Fibroblast of lung (primary cell): ENCODE measurements at regions not wholly inside any gene's neighbourhood (a gene's known extent, or its start where the extent isn't known, plus 50 kb on each side); places are given as distances from the start of the nearest gene placed in this dataset.
A peak's percentile ranks its signal among the peaks of the same experiment; 100 is the strongest.

ENCODE experiments used
- DNase-seq, 2 donors: peaks; one replicate each; pipeline versions ENCODE4 v3.0.0 to v3.0.0-alpha.2; 2010; ENCODE audit warnings: low read depth in 2 of 2
- H2AFZ ChIP-seq: 2 replicates; pipeline ENCODE4 v1.5.1; 2012; ENCODE audit warnings: low read length, control low read depth, inconsistent platforms
- H3K27ac ChIP-seq: 2 replicates; pipeline ENCODE4 v1.5.1; 2011; ENCODE audit warnings: low read length, control low read depth; ENCODE audit not compliant: insufficient read depth
- H3K27me3 ChIP-seq: 2 replicates; pipeline ENCODE4 v1.5.1; 2011; ENCODE audit warnings: mild to moderate bottlenecking, low read length; ENCODE audit not compliant: control insufficient read depth, insufficient read depth
- H3K36me3 ChIP-seq: 2 replicates; pipeline ENCODE4 v1.5.1; 2011; ENCODE audit warnings: low read length; ENCODE audit not compliant: control insufficient read depth, insufficient read depth
- H3K4me1 ChIP-seq: 2 replicates; pipeline ENCODE4 v1.5.1; 2011; ENCODE audit warnings: low read length; ENCODE audit not compliant: control insufficient read depth, insufficient read depth; ENCODE audit errors: extremely low read depth
- H3K4me2 ChIP-seq: 2 replicates; pipeline ENCODE4 v1.5.1; 2011; ENCODE audit warnings: low read length, control low read depth; ENCODE audit not compliant: insufficient read depth; ENCODE audit errors: extremely low read depth
- H3K4me3 ChIP-seq, 4 experiments: fragments of 200-600 bp in 1 of 4; sonication (generic) in 1 of 4; replicated peaks in 1 of 4; 2 replicates each; pipeline ENCODE4 v1.5.1; 2011 to 2016; ENCODE audit warnings: low read length in 4 of 4, low read depth in 3 of 4, mild to moderate bottlenecking in 3 of 4, control low read depth in 2 of 4, inconsistent platforms in 1 of 4, mixed read lengths in 1 of 4; ENCODE audit not compliant: insufficient read depth in 1 of 4; ENCODE audit errors: control extremely low read depth in 1 of 4
- H3K79me2 ChIP-seq: 2 replicates; pipeline ENCODE4 v1.5.1; 2012; ENCODE audit warnings: mild to moderate bottlenecking, low read length, inconsistent platforms; ENCODE audit not compliant: control insufficient read depth, insufficient read depth
- H3K9ac ChIP-seq: 2 replicates; pipeline ENCODE4 v1.5.1; 2011; ENCODE audit warnings: mild to moderate bottlenecking, low read length, control low read depth; ENCODE audit not compliant: insufficient read depth
- H3K9me3 ChIP-seq: 2 replicates; pipeline ENCODE4 v1.5.1; 2012; ENCODE audit warnings: low read depth, low read length; ENCODE audit not compliant: control insufficient read depth, insufficient read depth
- H4K20me1 ChIP-seq: 2 replicates; pipeline ENCODE4 v1.5.1; 2011; ENCODE audit warnings: low read length; ENCODE audit not compliant: control insufficient read depth, insufficient read depth; ENCODE audit errors: extremely low read depth
- EZH2 ChIP-seq: IDR thresholded peaks from 2 replicates; pipeline ENCODE4 v1.5.1; 2012; ENCODE audit warnings: low read length, control low read depth, mild to moderate bottlenecking; ENCODE audit errors: missing control alignments
- TF ChIP-seq, protein P1 (sequence below), 2 donors: IDR thresholded peaks in 1 of 2; conservative IDR thresholded peaks in 1 of 2; 1 replicate in 1 of 2; 2 replicates in 1 of 2; pipeline ENCODE4 v1.5.1; 2011 to 2012; ENCODE audit warnings: low read length in 2 of 2, control low read depth in 1 of 2, inconsistent platforms in 1 of 2, low read depth in 1 of 2, mild to moderate bottlenecking in 1 of 2

DNA sequence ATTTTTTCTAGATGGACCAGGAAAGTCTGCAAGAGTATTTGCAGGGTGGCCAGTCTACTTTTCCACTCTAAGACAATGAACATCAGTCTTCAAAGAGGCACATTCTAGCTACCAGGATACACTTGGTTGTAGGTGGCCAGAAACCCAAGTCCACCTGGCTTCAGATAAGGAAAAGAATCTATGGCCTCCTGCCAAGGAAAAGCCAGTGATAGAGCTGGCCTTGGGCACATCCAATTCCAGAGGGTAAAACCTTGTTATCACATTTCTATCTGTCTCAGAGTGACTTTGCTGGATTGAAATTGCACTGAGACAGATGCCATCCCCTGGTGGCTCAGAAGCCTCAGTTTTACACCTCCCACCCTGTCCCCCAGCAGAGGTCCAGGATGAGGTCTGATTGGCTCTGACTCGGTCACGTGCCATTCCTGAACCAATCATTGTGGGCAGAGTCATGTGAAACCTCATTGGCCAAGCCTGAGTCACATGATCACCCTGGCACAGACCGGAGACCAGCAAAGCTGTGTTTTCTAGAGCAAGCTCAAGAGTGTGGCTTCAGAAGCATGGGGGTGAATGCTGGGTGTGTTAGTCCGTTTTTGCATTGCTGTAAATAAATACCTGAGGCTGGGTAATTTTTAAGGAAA is 497.4 kb upstream of the SULF2 start:
- H3K27ac ChIP-seq: no peak overlapping the region
- H3K9ac ChIP-seq: no peak overlapping the region
- no peaks in the 10 kb centered on the region for H4K20me1 ChIP-seq
- DNase-seq: no peak
- TF ChIP-seq EZH2: no peak
- TF ChIP-seq, protein P1, sequence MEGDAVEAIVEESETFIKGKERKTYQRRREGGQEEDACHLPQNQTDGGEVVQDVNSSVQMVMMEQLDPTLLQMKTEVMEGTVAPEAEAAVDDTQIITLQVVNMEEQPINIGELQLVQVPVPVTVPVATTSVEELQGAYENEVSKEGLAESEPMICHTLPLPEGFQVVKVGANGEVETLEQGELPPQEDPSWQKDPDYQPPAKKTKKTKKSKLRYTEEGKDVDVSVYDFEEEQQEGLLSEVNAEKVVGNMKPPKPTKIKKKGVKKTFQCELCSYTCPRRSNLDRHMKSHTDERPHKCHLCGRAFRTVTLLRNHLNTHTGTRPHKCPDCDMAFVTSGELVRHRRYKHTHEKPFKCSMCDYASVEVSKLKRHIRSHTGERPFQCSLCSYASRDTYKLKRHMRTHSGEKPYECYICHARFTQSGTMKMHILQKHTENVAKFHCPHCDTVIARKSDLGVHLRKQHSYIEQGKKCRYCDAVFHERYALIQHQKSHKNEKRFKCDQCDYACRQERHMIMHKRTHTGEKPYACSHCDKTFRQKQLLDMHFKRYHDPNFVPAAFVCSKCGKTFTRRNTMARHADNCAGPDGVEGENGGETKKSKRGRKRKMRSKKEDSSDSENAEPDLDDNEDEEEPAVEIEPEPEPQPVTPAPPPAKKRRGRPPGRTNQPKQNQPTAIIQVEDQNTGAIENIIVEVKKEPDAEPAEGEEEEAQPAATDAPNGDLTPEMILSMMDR (conservative IDR thresholded peaks at IDR 0.05 in 1 of 2, IDR thresholded peaks at IDR 0.05 in 1 of 2; ENCODE audit: low read depth in 1 of 2, low read length in 2 of 2): no peak
- no peak overlapping the region for H3K4me3 ChIP-seq
- H3K9me3 ChIP-seq: no peaks in the 10 kb centered on the region
- H3K36me3 ChIP-seq: no peaks in the 10 kb centered on the region
- H3K4me2 ChIP-seq: no peak overlapping the region
- H3K27me3 ChIP-seq: no peaks in the 10 kb centered on the region
- no peak overlapping the region for H2AFZ ChIP-seq
- no peaks in the 10 kb centered on the region for H3K4me1 ChIP-seq
- H3K79me2 ChIP-seq: no peaks in the 10 kb centered on the region

DNA sequence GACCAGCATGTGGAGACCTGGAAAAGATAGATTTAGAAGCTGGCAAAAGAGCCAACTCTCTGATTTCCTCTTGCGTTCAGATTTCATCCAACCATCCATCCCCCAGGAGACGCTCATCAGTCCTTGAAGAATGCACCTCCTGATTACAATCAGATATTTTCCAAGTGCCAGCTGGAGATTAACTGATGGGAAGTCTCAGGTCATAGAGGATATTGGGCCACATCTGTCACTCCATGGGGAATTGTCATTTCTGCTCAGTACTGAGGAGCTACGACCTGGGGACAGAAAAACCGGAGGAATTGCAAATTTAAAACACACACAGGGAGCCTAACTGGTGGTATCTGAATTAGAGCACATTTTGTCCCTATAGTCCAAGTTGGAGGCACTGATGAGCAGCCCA is 496.2 kb upstream of the SULF2 start:
- H3K4me2 ChIP-seq: no peak overlapping the region
- no peaks in the 10 kb centered on the region for H4K20me1 ChIP-seq
- no peaks in the 10 kb centered on the region for H3K4me1 ChIP-seq
- H3K27ac ChIP-seq: no peak overlapping the region
- no peaks in the 10 kb centered on the region for H3K36me3 ChIP-seq
- H3K9me3 ChIP-seq: no peaks in the 10 kb centered on the region
- no peak overlapping the region for H3K9ac ChIP-seq
- TF ChIP-seq, protein P1 (conservative IDR thresholded peaks at IDR 0.05 in 1 of 2, IDR thresholded peaks at IDR 0.05 in 1 of 2; ENCODE audit: low read depth in 1 of 2, low read length in 2 of 2): no peak
- TF ChIP-seq EZH2: no peak
- H2AFZ ChIP-seq: no peak overlapping the region
- DNase-seq: no peak
- H3K4me3 ChIP-seq: no peak overlapping the region
- H3K79me2 ChIP-seq: no peaks in the 10 kb centered on the region
- H3K27me3 ChIP-seq: no peaks in the 10 kb centered on the region

DNA sequence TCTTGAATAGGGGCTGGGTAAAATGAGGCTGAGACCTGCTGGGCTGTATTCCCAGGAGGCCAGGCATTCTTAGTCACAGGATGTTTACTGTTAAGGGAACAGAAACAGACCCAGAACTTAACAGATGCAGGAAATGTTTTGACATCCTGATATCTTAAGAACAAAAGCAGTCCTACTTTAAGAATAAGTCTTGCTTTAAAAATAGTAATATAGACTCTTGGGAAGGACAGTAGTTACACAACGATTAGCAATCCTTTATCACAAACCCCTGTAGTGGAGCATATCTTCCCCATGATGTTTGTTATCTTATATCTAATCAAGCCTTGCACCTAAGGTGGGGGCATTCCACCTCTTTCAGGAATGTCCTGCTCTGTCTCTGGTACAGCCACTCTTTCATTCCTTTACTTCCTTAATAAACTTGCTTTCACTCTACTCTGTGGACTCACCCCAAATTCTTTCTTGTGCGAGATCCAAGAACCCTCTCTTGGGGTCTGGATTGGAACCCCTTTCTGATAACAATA is 493.7 kb upstream of the SULF2 start:
- H3K36me3 ChIP-seq: no peaks in the 10 kb centered on the region
- H3K27ac ChIP-seq: no peak overlapping the region
- no peaks in the 10 kb centered on the region for H3K79me2 ChIP-seq
- no peak overlapping the region for H2AFZ ChIP-seq
- peak in 1 of 2 donors; percentile 45 for DNase-seq
- H3K4me2 ChIP-seq: no peak overlapping the region
- no peak overlapping the region for H3K4me3 ChIP-seq
- no peak overlapping the region for H3K9ac ChIP-seq
- H4K20me1 ChIP-seq: no peaks in the 10 kb centered on the region
- no peaks in the 10 kb centered on the region for H3K27me3 ChIP-seq
- no peaks in the 10 kb centered on the region for H3K4me1 ChIP-seq
- TF ChIP-seq, protein P1 (conservative IDR thresholded peaks at IDR 0.05 in 1 of 2, IDR thresholded peaks at IDR 0.05 in 1 of 2; ENCODE audit: low read depth in 1 of 2, low read length in 2 of 2): no peak
- no peak for TF ChIP-seq EZH2
- no peaks in the 10 kb centered on the region for H3K9me3 ChIP-seq
